DND-41 (cell line): ENCODE measurements at regions not wholly inside any gene's neighbourhood (a gene's known extent, or its start where the extent isn't known, plus 50 kb on each side); places are given as distances from the start of the nearest gene placed in this dataset.

Experiments
- CTCF ChIP-seq: IDR thresholded peaks from 2 replicates; pipeline ENCODE4 v1.5.1; 2012; ENCODE audit warnings: borderline replicate concordance, low read length, moderate library complexity, mild to moderate bottlenecking; ENCODE audit not compliant: poor library complexity, severe bottlenecking; ENCODE audit errors: extremely low read depth
- EZH2 ChIP-seq: IDR thresholded peaks from 3 replicates; pipeline ENCODE4 v1.6.1; 2012; ENCODE audit warnings: borderline replicate concordance, low read depth, mild to moderate bottlenecking, moderate library complexity, low read length, inconsistent platforms; ENCODE audit not compliant: severe bottlenecking

DNA sequence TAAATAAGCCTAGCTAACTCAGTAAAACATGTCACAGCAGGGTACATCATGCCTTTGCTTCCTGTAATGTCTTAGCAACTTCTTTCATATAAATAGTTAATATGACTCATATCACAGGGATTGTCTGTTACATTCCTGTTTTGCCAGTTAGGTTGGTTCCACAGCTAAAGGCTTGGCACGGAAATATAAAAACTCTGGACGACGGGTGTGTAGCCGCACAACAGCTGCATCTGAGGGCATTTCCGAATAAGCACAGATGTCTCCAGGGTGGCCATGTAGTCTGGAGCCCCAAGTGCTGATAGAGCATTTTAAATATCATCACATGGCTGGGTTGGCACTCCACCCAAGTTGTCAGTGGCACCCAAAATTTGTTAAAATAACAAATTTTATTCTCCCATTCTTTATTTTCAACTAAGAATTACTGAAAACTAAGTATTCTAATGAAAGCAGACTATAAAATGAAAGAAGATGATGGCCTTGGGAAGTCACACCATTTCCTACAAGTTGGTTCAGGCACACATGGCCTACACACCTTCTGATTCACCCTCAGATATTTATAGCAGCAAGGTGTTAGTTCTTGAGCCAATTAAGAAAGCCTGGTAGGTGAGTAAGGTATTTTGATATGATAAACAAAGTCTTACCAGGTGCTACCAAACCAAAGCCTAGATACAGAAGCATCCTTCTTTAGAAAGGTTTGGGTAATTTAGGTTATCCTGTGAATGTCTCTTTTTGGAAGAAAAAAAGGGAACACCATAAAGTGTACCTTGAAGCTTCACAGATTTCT lies 61.8 kb upstream of the STK17B start:
- TF ChIP-seq CTCF (no peak), EZH2 (no peak)
